Upper lobe of left lung (tissue), 6 donors: ENCODE measurements at regions not wholly inside any gene's neighbourhood (a gene's known extent, or its start where the extent isn't known, plus 50 kb on each side); places are given as distances from the start of the nearest gene placed in this dataset.

Source experiments
- ATAC-seq, 2 donors: fragments of 200-7000 bp; cut with Tn5 transposase; one replicate each; pipeline ENCODE4 v1.9.1; 2022; ENCODE audit warnings: mild to moderate bottlenecking in 2 of 2, moderate library complexity in 2 of 2; ENCODE audit not compliant: low FRiP score in 2 of 2
- DNase-seq, 2 donors: peaks; one replicate each; pipeline ENCODE4 v3.0.0-alpha.2; 2019 to 2020
- H3K27ac ChIP-seq, 4 donors: fragments of 200-600 bp; sonication (generic); one replicate each; pipeline ENCODE4 v1.5.1; 2016 to 2019
- H3K27me3 ChIP-seq, 4 donors: fragments of 200-600 bp; sonication (generic); one replicate each; pipeline ENCODE4 v1.5.1; 2017 to 2019
- H3K36me3 ChIP-seq, 4 donors: fragments of 200-600 bp; sonication (generic); one replicate each; pipeline ENCODE4 v1.5.1; 2016 to 2019
- H3K4me1 ChIP-seq, 4 donors: fragments of 200-600 bp; sonication (generic); one replicate each; pipeline ENCODE4 v1.5.1; 2018 to 2019
- H3K4me3 ChIP-seq, 4 donors: fragments of 200-600 bp; sonication (generic); one replicate each; pipeline ENCODE4 v1.5.1; 2017 to 2019; ENCODE audit warnings: mild to moderate bottlenecking in 2 of 4, moderate library complexity in 1 of 4
- H3K9me3 ChIP-seq, 4 donors: fragments of 200-600 bp; sonication (generic); one replicate each; pipeline ENCODE4 v1.5.1; 2018 to 2019
- CTCF ChIP-seq, 6 experiments: fragments of 450-650 bp in 4 of 6; fragments of 200-600 bp in 2 of 6; sonication (generic) in 2 of 6; IDR thresholded peaks; one replicate each; pipeline ENCODE4 v1.5.1; 2016 to 2019; ENCODE audit warnings: antibody characterized with exemption in 6 of 6
- EP300 ChIP-seq, 4 donors: sonication (generic); formaldehyde crosslinking; IDR thresholded peaks; one replicate each; pipeline ENCODE4 v1.5.1; 2017; ENCODE audit warnings: antibody characterized with exemption in 4 of 4, control low read depth in 2 of 4
- POLR2A ChIP-seq, 4 donors: fragments of 450-650 bp; IDR thresholded peaks; one replicate each; pipeline ENCODE4 v1.5.1; 2016 to 2017; ENCODE audit warnings: antibody characterized with exemption in 4 of 4, mild to moderate bottlenecking in 2 of 4
- POLR2AphosphoS5 ChIP-seq, 2 donors: sonication (generic); formaldehyde crosslinking; IDR thresholded peaks; one replicate each; pipeline ENCODE4 v1.5.1; 2017; ENCODE audit warnings: antibody characterized with exemption in 2 of 2
- WGBS, 2 donors: methylation state at CpG; one replicate each; pipeline ENCODE4 v1.1.5; 2017 to 2018; 5-methylcytosine and 5-hydroxymethylcytosine counted together
- donor health status: DM: no; HTN: no; CAD: no; lungs with moderate emphysema.
- donor health status: DM: no; HTN: yes; CAD: no; lungs with severe emphysema.

- no peak overlapping the region for H3K27ac ChIP-seq
- no peaks in the 10 kb centered on the region for H3K36me3 ChIP-seq
- H3K4me3 ChIP-seq: no peak overlapping the region
- 81 to 90% methylated on average over 1 of the region's 1 CpG for WGBS, 2 donors
- H3K9me3 ChIP-seq: no peaks in the 10 kb centered on the region
- H3K27me3 ChIP-seq: no peaks in the 10 kb centered on the region
- H3K4me1 ChIP-seq: no peaks in the 10 kb centered on the region
- ATAC-seq (no peak), DNase-seq (no peak)
- TF ChIP-seq POLR2AphosphoS5 (IDR thresholded peaks at IDR 0.05) (no peak), POLR2A (IDR thresholded peaks at IDR 0.05) (no peak), CTCF (IDR thresholded peaks at IDR 0.05) (no peak), EP300 (IDR thresholded peaks at IDR 0.05) (no peak)
Measured at GRCh38 chr6:62362097-62362496, 76.1 kb upstream of the KHDRBS2 start.

- Histone ChIP-seq H3K4me1 (no peaks in the 10 kb centered on the region), H3K9me3 (no peaks in the 10 kb centered on the region), H3K4me3 (no peak overlapping the region), H3K27ac (no peak overlapping the region), H3K36me3 (no peaks in the 10 kb centered on the region), H3K27me3 (no peaks in the 10 kb centered on the region)
- 68 to 79% methylated on average over 6 of the region's 6 CpGs for WGBS, 2 donors
- TF ChIP-seq CTCF (IDR thresholded peaks at IDR 0.05) (no peak), POLR2A (IDR thresholded peaks at IDR 0.05) (no peak), POLR2AphosphoS5 (IDR thresholded peaks at IDR 0.05) (no peak), EP300 (IDR thresholded peaks at IDR 0.05) (no peak)
- DNase-seq (no peak), ATAC-seq (peak in 1 of 2 donors; percentile 56)
Measured at GRCh38 chr6:62357835-62358234, 71.8 kb upstream of the KHDRBS2 start.

- no peak overlapping the region for H3K27ac ChIP-seq
- TF ChIP-seq POLR2A (IDR thresholded peaks at IDR 0.05): no peak
- TF ChIP-seq EP300 (IDR thresholded peaks at IDR 0.05): no peak
- no peak for TF ChIP-seq POLR2AphosphoS5 (IDR thresholded peaks at IDR 0.05)
- no peak for TF ChIP-seq CTCF (IDR thresholded peaks at IDR 0.05)
- ATAC-seq: no peak
- no peaks in the 10 kb centered on the region for H3K27me3 ChIP-seq
- 63 to 77% methylated on average over 1 of the region's 1 CpG for WGBS, 2 donors
- H3K4me3 ChIP-seq: no peak overlapping the region
- H3K9me3 ChIP-seq: no peaks in the 10 kb centered on the region
- no peak for DNase-seq
- no peaks in the 10 kb centered on the region for H3K36me3 ChIP-seq
- no peaks in the 10 kb centered on the region for H3K4me1 ChIP-seq
Measured at GRCh38 chr6:62354261-62354660, 68.2 kb upstream of the KHDRBS2 start.

GRCh38 chr6:62345962-62346689 is 60.1 kb upstream of the KHDRBS2 start:
- H3K27ac ChIP-seq: no peak overlapping the region
- ATAC-seq: no peak
- no peak for DNase-seq
- WGBS, 2 donors: 86 to 95% methylated on average over 4 to 5 of the region's 5 CpGs
- no peak overlapping the region for H3K4me3 ChIP-seq
- no peaks in the 10 kb centered on the region for H3K27me3 ChIP-seq
- H3K9me3 ChIP-seq: no peaks in the 10 kb centered on the region
- TF ChIP-seq POLR2AphosphoS5 (IDR thresholded peaks at IDR 0.05) (no peak), POLR2A (IDR thresholded peaks at IDR 0.05) (no peak), EP300 (IDR thresholded peaks at IDR 0.05) (no peak), CTCF (IDR thresholded peaks at IDR 0.05) (no peak)
- no peaks in the 10 kb centered on the region for H3K4me1 ChIP-seq
- no peaks in the 10 kb centered on the region for H3K36me3 ChIP-seq

- ATAC-seq (no peak), DNase-seq (no peak)
- 87 to 93% methylated on average over 6 to 7 of the region's 7 CpGs for WGBS, 2 donors
- Histone ChIP-seq H3K27ac (no peak overlapping the region), H3K27me3 (no peaks in the 10 kb centered on the region), H3K4me3 (no peak overlapping the region), H3K36me3 (no peaks in the 10 kb centered on the region), H3K4me1 (no peaks in the 10 kb centered on the region), H3K9me3 (no peaks in the 10 kb centered on the region)
- TF ChIP-seq POLR2A (IDR thresholded peaks at IDR 0.05): no peak
- TF ChIP-seq CTCF (IDR thresholded peaks at IDR 0.05): no peak
- no peak for TF ChIP-seq EP300 (IDR thresholded peaks at IDR 0.05)
- no peak for TF ChIP-seq POLR2AphosphoS5 (IDR thresholded peaks at IDR 0.05)
Measured at GRCh38 chr6:62345446-62345845, 59.4 kb upstream of the KHDRBS2 start.
